Suprapubic skin (tissue), 3 donors: ENCODE measurements at regions not wholly inside any gene's neighbourhood (a gene's known extent, or its start where the extent isn't known, plus 50 kb on each side); places are given as distances from the start of the nearest gene placed in this dataset.

Experiments used
- CTCF ChIP-seq, 2 donors: fragments of 200-600 bp in 1 of 2; fragments of 450-650 bp in 1 of 2; sonication (generic) in 1 of 2; IDR thresholded peaks; one replicate each; pipeline ENCODE4 v1.5.1; 2016 to 2019; ENCODE audit warnings: antibody characterized with exemption in 2 of 2, mild to moderate bottlenecking in 1 of 2, moderate library complexity in 1 of 2
- EP300 ChIP-seq: sonication (generic); formaldehyde crosslinking; IDR thresholded peaks from one replicate; pipeline ENCODE4 v1.6.1; 2017; ENCODE audit warnings: antibody characterized with exemption

- no peak for TF ChIP-seq CTCF (IDR thresholded peaks at IDR 0.05)
- no peak for TF ChIP-seq EP300
These were observed 1136.8 kb upstream of the NUDT12 start for GRCh38 chr5:104699438-104699837.
